Natural killer cell (primary cell): ENCODE measurements at regions not wholly inside any gene's neighbourhood (a gene's known extent, or its start where the extent isn't known, plus 50 kb on each side); places are given as distances from the start of the nearest gene placed in this dataset.

ENCODE experiments used
- ATAC-seq, 3 donors: fragments of 150-1000 bp in 2 of 3; fragments of 200-7000 bp in 1 of 3; cut with Tn5 transposase; 1 replicate in 1 of 3; 2 replicates in 2 of 3; pipeline ENCODE4 v1.10.0; 2021; ENCODE audit warnings: mild to moderate bottlenecking in 2 of 3, moderate library complexity in 2 of 3
- DNase-seq, 2 donors: peaks; one replicate each; pipeline versions ENCODE4 v3.0.0 to v3.0.0-alpha.2; 2013 to 2021; ENCODE audit warnings: mixed read lengths in 1 of 2
- H3K27ac ChIP-seq: one replicate; pipeline ENCODE4 v1.5.1; 2013; ENCODE audit warnings: mild to moderate bottlenecking, low read length
- H3K27me3 ChIP-seq: one replicate; pipeline ENCODE4 v1.6.1; 2013; ENCODE audit warnings: low read length; ENCODE audit not compliant: control insufficient read depth, insufficient read depth
- H3K36me3 ChIP-seq: one replicate; pipeline ENCODE4 v1.6.1; 2013; ENCODE audit warnings: low read length; ENCODE audit not compliant: control insufficient read depth, insufficient read depth
- H3K4me1 ChIP-seq: one replicate; pipeline ENCODE4 v1.6.1; 2013; ENCODE audit warnings: low read length; ENCODE audit not compliant: control insufficient read depth, insufficient read depth
- H3K4me3 ChIP-seq: one replicate; pipeline ENCODE4 v1.5.1; 2013; ENCODE audit warnings: low read length
- H3K9me3 ChIP-seq: one replicate; pipeline ENCODE4 v1.6.1; 2013; ENCODE audit warnings: low read length; ENCODE audit not compliant: control insufficient read depth, insufficient read depth
- H3K27ac Mint-ChIP-seq, 2 donors: one replicate each; pipeline ENCODE4 v1.8.0; 2022; ENCODE audit warnings: mild to moderate bottlenecking in 2 of 2, mixed read lengths in 2 of 2, moderate library complexity in 1 of 2
- H3K27me3 Mint-ChIP-seq, 2 donors: one replicate each; pipeline ENCODE4 v1.8.0; 2022; ENCODE audit warnings: low read depth in 2 of 2, mixed read lengths in 2 of 2
- H3K36me3 Mint-ChIP-seq: one replicate; pipeline ENCODE4 v1.8.0; 2022; ENCODE audit warnings: mixed read lengths
- H3K4me1 Mint-ChIP-seq, 2 donors: one replicate each; pipeline ENCODE4 v1.8.0; 2022; ENCODE audit warnings: mixed read lengths in 2 of 2
- H3K4me3 Mint-ChIP-seq: one replicate; pipeline ENCODE4 v1.8.0; 2022; ENCODE audit warnings: mild to moderate bottlenecking, moderate library complexity, mixed read lengths
- H3K9me3 Mint-ChIP-seq, 2 donors: one replicate each; pipeline ENCODE4 v1.8.0; 2022; ENCODE audit warnings: mixed read lengths in 2 of 2
- WGBS: methylation state at CpG from one replicate; pipeline ENCODE4 v1.1.7; 2013; ENCODE audit warnings: missing lambda C conversion rate; ENCODE audit not compliant: insufficient coverage; 5-methylcytosine and 5-hydroxymethylcytosine counted together
- intact Hi-C: fragments of 100-400 bp; cut with micrococcal nuclease; formaldehyde crosslinking; loops from one replicate; pipeline ENCODE4 v1.14.2; 2022
- TF ChIP-seq, protein P1 (sequence below): fragments of 200-600 bp; IDR thresholded peaks from one replicate; pipeline ENCODE4 v1.8.0; 2022; ENCODE audit warnings: antibody characterized with exemption

- Mint-ChIP-seq H3K27me3 (no peaks in the 10 kb centered on the region), H3K9me3 (peaks cover 6 to 8% of the 10 kb centered on the region in 2 donors), H3K4me3 (no peak overlapping the region), H3K27ac (no peak overlapping the region), H3K4me1 (no peaks in the 10 kb centered on the region), H3K36me3 (no peaks in the 10 kb centered on the region)
- Histone ChIP-seq H3K4me3 (no peak overlapping the region), H3K4me1 (no peaks in the 10 kb centered on the region), H3K36me3 (no peaks in the 10 kb centered on the region), H3K27me3 (no peaks in the 10 kb centered on the region), H3K9me3 (no peaks in the 10 kb centered on the region), H3K27ac (no peak overlapping the region)
- WGBS = 94% methylated on average over 6 of the region's 6 CpGs
- ATAC-seq (no peak), DNase-seq (no peak)
- TF ChIP-seq, protein P1, sequence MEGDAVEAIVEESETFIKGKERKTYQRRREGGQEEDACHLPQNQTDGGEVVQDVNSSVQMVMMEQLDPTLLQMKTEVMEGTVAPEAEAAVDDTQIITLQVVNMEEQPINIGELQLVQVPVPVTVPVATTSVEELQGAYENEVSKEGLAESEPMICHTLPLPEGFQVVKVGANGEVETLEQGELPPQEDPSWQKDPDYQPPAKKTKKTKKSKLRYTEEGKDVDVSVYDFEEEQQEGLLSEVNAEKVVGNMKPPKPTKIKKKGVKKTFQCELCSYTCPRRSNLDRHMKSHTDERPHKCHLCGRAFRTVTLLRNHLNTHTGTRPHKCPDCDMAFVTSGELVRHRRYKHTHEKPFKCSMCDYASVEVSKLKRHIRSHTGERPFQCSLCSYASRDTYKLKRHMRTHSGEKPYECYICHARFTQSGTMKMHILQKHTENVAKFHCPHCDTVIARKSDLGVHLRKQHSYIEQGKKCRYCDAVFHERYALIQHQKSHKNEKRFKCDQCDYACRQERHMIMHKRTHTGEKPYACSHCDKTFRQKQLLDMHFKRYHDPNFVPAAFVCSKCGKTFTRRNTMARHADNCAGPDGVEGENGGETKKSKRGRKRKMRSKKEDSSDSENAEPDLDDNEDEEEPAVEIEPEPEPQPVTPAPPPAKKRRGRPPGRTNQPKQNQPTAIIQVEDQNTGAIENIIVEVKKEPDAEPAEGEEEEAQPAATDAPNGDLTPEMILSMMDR = no peak
- intact Hi-C loops = no loop called here
These were observed 157.0 kb upstream of the CDH11 start for GRCh38 chr16:65278874-65279273.

GRCh38 chr16:65274566-65274965 is 152.7 kb upstream of the CDH11 start:
- H3K4me1 ChIP-seq = no peaks in the 10 kb centered on the region
- no peaks in the 10 kb centered on the region for H3K36me3 ChIP-seq
- ATAC-seq (no peak), DNase-seq (no peak)
- H3K36me3 Mint-ChIP-seq = no peaks in the 10 kb centered on the region
- peaks cover 7 to 11% of the 10 kb centered on the region in 2 donors for H3K9me3 Mint-ChIP-seq
- no peaks in the 10 kb centered on the region for H3K9me3 ChIP-seq
- no peaks in the 10 kb centered on the region for H3K27me3 Mint-ChIP-seq
- no peak overlapping the region for H3K4me3 Mint-ChIP-seq
- H3K4me1 Mint-ChIP-seq = no peaks in the 10 kb centered on the region
- TF ChIP-seq, protein P1 = no peak
- no peak overlapping the region for H3K27ac ChIP-seq
- H3K27ac Mint-ChIP-seq = no peak overlapping the region
- H3K27me3 ChIP-seq = no peaks in the 10 kb centered on the region
- WGBS = 80% methylated on average over 3 of the region's 3 CpGs
- intact Hi-C loops = no loop called here
- no peak overlapping the region for H3K4me3 ChIP-seq

DNA sequence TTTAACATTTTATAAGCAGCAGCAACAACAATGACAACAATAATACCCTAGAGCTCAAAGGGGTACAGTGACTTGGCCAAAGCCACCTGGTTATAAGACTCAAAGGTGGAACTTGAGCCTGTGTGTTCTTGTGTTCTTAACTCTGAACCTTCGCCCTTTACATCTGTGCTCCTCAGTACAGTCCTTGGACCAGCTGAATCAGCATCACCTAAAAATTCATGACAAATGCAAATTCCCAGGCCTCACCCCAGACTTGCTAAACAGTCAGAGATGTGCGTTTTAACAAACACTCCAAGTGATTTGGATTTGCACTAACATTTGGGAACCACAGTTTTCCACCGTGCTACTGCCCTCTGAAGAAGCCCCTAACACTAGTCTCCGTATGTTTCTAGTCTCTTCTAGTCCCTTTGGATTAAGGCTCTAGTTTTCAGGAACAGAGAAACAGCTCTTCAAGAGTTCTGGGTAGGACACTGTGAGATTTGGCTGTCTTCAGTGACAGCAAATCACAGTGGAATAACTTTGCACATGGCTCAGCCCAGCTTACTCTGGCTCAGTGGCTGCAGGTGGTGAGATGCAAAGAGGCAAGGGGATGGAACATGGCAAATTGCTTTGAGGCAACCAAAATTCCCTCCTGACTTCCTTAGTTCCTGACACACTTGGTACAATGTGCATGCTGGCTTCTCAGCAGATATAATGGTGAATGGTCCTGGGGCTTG is 151.0 kb upstream of the CDH11 start:
- H3K36me3 ChIP-seq = no peaks in the 10 kb centered on the region
- H3K4me3 ChIP-seq = no peak overlapping the region
- TF ChIP-seq, protein P1 = no peak
- no peaks in the 10 kb centered on the region for H3K36me3 Mint-ChIP-seq
- 88% methylated on average over 4 of the region's 4 CpGs for WGBS
- H3K4me3 Mint-ChIP-seq = no peak overlapping the region
- no peaks in the 10 kb centered on the region for H3K4me1 ChIP-seq
- H3K27me3 Mint-ChIP-seq = no peaks in the 10 kb centered on the region
- H3K4me1 Mint-ChIP-seq = no peaks in the 10 kb centered on the region
- no peak overlapping the region for H3K27ac Mint-ChIP-seq
- no peak overlapping the region for H3K27ac ChIP-seq
- peaks cover 7 to 10% of the 10 kb centered on the region in 2 donors for H3K9me3 Mint-ChIP-seq
- DNase-seq = no peak
- no peak for ATAC-seq
- no peaks in the 10 kb centered on the region for H3K9me3 ChIP-seq
- H3K27me3 ChIP-seq = no peaks in the 10 kb centered on the region
- intact Hi-C loops = no loop called here

DNA sequence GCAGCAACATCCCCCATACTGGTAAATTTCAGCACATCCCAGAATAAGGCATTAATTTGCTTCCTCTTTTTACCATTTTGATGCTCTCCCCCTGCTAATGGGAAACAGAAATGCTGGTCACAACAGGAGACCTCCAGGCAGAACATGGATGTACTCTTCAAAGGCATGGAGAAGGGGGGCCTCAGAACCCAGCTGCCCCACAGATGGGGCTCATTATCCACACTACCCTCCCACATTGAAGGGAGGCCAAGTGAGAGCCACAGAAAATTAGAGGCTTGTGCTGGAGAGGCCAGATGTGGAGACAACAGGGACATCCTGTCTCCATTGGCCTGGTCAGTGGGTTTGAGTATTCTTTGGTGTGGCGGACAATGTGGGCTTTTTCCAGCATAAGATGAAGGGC is 150.1 kb upstream of the CDH11 start:
- DNase-seq (no peak), ATAC-seq (no peak)
- no peaks in the 10 kb centered on the region for H3K4me1 Mint-ChIP-seq
- H3K27ac ChIP-seq = no peak overlapping the region
- no peaks in the 10 kb centered on the region for H3K36me3 ChIP-seq
- 62% methylated on average over 1 of the region's 1 CpG for WGBS
- no peak overlapping the region for H3K4me3 ChIP-seq
- no peaks in the 10 kb centered on the region for H3K27me3 ChIP-seq
- TF ChIP-seq, protein P1 = no peak
- no peaks in the 10 kb centered on the region for H3K9me3 ChIP-seq
- no peak overlapping the region for H3K4me3 Mint-ChIP-seq
- H3K36me3 Mint-ChIP-seq = no peaks in the 10 kb centered on the region
- no peaks in the 10 kb centered on the region for H3K27me3 Mint-ChIP-seq
- intact Hi-C loops = no loop called here
- no peaks in the 10 kb centered on the region for H3K4me1 ChIP-seq
- no peak overlapping the region for H3K27ac Mint-ChIP-seq
- H3K9me3 Mint-ChIP-seq = peaks cover 6 to 8% of the 10 kb centered on the region in 2 donors
